ENCODE measurements at regions not wholly inside any gene's neighbourhood (a gene's known extent, or its start where the extent isn't known, plus 50 kb on each side); places are given as distances from the start of the nearest gene placed in this dataset.
"Not testable (repeated sequence)": the region's sequence is repeated elsewhere in the genome, so short reads cannot be mapped to it uniquely, and the experiment has no call there.

DNA sequence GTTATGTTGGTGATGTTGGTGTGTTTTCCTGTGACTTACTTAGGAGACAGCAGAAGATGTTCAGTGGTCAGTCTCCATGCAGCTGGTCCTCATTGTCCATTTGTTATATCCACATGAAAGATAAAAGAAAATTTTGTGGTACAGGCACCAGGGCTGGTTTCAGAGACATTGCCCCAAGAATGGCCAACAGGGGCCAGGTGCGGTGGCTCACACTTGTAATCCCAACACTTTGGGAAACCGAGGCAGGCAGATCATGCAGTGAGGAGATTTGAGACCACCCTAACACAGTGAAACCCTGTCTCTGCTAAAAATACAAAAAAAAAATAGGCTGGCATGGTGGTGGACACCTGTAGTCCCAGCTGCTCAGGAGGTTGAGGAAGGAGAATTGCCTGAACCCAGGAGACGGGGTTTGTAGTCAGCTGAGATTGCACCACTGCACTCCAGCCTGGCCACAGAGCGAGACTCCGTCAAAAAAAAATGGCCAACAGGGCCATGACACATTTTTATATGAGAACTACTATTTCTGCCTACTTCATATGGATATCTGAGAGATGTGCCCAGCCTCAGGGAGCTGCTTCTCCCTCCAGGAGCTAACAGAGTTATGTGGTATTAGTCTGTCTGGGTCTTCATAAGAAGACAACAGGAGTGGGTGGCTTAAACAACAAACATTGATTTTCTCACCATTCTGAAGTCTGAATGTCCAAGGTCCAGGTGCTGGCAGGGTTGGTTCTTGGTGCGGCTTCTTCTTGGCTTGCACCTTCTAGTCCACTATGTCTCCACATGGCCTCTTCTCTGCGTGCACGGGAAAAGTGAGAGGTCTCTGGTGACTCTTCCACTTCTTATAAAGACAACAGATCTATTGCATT is 821.7 kb downstream of the TMEM121 start:
- Mint-ChIP-seq H3K4me3 (no peak overlapping the region), H3K27ac (no peak overlapping the region), H3K9me3 (ENCODE audit: insufficient read depth) (no peaks in the 10 kb centered on the region), H3K36me3 (ENCODE audit: low read depth) (no peaks in the 10 kb centered on the region), H3K27me3 (ENCODE audit: low read depth) (peaks cover 39% of the 10 kb centered on the region), H3K4me1 (ENCODE audit: low read depth) (peaks cover 16% of the 10 kb centered on the region)
- ChIA-PET CTCF (interaction anchor here (1.2 to 5.3 kb wide), 9 partner anchors 9 to 285 kb away, joined by 3 to 36 read pairs (median 4); no protein-coding TSS in a partner anchor), POLR2A (no interaction called here)
- DNase-seq (no peak), ATAC-seq (no peak)

DNA sequence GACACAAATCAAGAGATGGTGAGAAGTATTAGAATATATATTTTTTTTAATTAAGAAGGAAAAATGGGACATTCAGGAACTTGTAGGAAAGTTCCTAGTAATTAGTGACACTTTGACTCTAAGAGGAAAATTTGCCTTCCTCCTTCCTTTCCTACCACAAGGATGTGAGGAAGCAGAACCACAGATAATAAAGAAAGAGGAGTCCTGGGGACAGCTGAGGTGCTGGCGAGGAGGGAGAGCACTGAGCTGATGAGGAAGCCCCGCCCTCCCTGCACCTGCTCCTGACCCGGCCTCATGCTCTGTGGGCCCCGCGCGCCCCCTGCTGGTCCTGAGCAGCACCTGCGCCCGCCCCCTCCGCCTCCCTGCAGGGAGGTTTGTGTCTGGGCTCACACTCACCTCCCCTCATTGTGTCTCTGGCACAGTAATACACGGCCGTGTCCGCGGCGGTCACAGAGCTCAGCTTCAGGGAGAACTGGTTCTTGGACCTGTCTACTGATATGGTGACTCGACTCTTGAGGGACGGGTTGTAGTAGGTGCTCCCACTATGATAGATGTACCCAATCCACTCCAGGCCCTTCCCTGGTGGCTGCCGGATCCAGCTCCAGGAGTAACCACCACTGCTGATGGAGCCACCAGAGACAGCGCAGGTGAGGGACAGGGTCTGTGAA is 822.6 kb downstream of the TMEM121 start:
- POLR2A ChIA-PET; H3K9me3 Mint-ChIP-seq (ENCODE audit: insufficient read depth); H3K27ac Mint-ChIP-seq; H3K4me3 Mint-ChIP-seq; H3K36me3 Mint-ChIP-seq (ENCODE audit: low read depth): not testable (repeated sequence)
- Mint-ChIP-seq H3K4me1 (ENCODE audit: low read depth) (peaks cover 16% of the 10 kb centered on the region), H3K27me3 (ENCODE audit: low read depth) (peaks cover 38% of the 10 kb centered on the region)
- ATAC-seq: peak; percentile 52
- peak; percentile 92 for DNase-seq
- CTCF ChIA-PET: interaction anchor here (0.7 to 5.3 kb wide), 7 partner anchors 16 to 76 kb away, joined by 3 to 36 read pairs (median 3); no protein-coding TSS in a partner anchor

DNA sequence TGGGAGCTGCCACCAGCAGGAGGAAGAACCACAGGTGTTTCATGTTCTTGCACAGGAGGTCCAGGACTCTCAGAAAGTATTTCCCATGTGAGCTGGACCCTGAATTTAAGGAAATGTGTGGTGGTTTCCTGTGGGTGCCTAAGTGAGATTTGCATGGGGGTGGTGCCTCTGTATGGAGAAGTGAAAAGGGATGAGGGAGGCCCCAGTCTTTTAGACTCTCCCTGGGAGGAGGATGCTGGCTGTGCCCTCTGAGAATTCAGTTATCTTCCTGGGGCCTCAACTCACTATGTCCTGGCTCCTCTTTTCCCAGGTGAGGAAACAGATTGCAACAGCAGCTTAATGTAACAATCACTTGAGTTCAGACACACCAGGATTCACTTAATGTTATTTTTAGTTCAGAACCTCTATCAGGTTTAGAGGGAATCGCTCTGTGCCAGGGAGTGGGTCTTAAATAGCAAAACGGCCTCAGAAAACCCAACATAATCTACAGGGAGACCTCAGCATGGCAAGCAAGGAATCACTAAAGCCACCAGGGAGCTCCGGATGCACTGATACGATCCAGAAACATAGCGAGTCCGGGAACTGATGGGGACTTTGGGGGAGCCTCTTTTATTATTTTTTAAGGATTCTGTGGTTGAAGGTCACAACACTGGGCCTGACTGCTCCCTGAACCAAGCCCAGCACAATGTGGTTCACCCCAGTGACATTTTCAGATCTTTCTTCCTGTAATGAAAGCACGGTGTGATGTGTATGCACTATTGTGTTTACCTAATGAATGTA is 823.5 kb downstream of the TMEM121 start:
- not testable (repeated sequence) for DNase-seq; H3K36me3 Mint-ChIP-seq (ENCODE audit: low read depth)

DNA sequence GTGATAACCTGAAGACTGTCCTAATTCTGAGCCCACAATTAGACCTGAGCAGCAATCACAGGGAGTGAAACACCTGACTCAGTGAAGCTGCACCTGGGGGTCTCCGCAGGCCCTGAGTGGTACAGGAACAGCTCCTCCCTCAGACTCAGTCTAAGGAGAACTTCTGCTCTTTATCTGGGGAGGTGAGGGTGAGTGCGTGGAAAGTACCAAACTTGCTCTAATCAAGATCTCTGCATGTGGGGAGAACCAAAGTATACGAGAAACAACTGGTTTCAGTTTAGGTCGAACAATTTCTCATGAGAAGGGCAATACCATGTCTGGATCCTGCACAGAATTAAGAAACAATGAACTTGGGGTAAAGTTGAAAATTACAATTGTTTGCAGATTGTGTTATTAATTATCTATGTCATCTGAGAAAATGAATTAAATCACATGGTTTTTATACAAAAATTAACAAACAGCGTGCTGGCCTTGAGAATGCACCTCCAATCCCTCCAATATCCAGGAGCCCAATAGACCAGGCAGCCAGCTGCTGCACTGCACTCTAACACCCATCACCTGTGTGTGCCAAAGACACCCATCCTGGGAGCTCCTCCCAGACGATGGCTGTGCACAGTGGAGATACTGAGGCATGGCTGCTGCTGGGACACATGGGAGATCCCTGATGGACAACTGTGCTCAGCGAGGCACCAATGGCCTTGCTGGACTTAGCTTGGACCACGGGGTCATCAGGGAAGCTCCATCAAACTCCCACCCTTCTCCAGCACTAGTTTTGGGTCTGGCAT is 828.8 kb downstream of the TMEM121 start:
- CTCF ChIA-PET: interaction anchor here (1.2 to 1.9 kb wide), 2 partner anchors 18 to 47 kb away, joined by 3 to 6 read pairs; no protein-coding TSS in a partner anchor
- H3K9me3 Mint-ChIP-seq (ENCODE audit: insufficient read depth); POLR2A ChIA-PET; H3K4me1 Mint-ChIP-seq (ENCODE audit: low read depth); H3K27ac Mint-ChIP-seq; H3K36me3 Mint-ChIP-seq (ENCODE audit: low read depth); H3K4me3 Mint-ChIP-seq; ATAC-seq; DNase-seq: not testable (repeated sequence)
- H3K27me3 Mint-ChIP-seq (ENCODE audit: low read depth): peaks cover 36% of the 10 kb centered on the region

More for the DNA sequence above, 823.5 kb downstream of the TMEM121 start:
- Mint-ChIP-seq H3K27me3 (ENCODE audit: low read depth) (peaks cover 42% of the 10 kb centered on the region), H3K4me1 (ENCODE audit: low read depth) (peaks cover 16% of the 10 kb centered on the region)
- H3K9me3 Mint-ChIP-seq (ENCODE audit: insufficient read depth); POLR2A ChIA-PET; H3K27ac Mint-ChIP-seq; H3K4me3 Mint-ChIP-seq; ATAC-seq: not testable (repeated sequence)
- CTCF ChIA-PET: interaction anchor here (0.7 to 5.3 kb wide), 5 partner anchors 23 to 77 kb away, joined by 3 to 36 read pairs (median 3); no protein-coding TSS in a partner anchor

DNA sequence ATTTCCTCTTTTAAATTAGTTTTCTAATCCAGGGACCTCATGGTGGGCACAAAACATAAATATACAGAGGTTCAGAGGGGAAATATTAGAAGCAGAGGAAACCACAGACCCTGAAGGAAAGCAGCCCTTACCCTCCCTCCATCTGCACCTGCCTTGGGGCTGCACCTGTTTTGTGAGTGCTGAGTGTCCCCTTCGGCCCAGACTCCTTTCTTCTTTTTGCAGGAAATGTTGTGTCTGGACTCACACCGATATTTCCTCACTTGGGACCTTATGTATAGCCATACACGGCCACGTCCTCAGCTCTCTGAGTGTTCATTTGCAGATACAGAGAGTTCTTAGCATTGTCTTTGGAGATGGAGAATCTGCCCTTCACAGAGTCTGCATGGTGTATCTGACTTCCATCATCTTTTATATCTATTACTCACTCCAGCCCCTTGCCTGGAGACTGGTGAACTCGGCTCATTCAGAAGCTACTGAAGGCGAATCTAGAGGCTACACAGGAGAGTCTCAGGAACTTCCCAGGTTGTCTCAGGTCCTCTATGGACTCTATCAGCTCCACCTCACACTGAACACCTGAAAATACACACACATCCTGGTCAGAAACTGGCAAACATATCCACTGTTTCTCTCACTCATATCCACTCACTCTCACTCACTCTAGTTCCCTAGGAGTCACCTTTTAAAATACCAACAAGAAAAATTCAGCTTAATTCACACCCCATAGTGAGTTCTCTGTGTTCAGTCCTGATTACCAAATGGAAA is 829.7 kb downstream of the TMEM121 start:
- H3K27ac Mint-ChIP-seq; DNase-seq; H3K4me1 Mint-ChIP-seq (ENCODE audit: low read depth); H3K9me3 Mint-ChIP-seq (ENCODE audit: insufficient read depth); H3K36me3 Mint-ChIP-seq (ENCODE audit: low read depth); H3K4me3 Mint-ChIP-seq; ATAC-seq; POLR2A ChIA-PET: not testable (repeated sequence)
- CTCF ChIA-PET: interaction anchor here (1.9 to 2.5 kb wide), 2 partner anchors 9 to 18 kb away, joined by 6 to 8 read pairs; no protein-coding TSS in a partner anchor
- peaks cover 35% of the 10 kb centered on the region for H3K27me3 Mint-ChIP-seq (ENCODE audit: low read depth)

DNA sequence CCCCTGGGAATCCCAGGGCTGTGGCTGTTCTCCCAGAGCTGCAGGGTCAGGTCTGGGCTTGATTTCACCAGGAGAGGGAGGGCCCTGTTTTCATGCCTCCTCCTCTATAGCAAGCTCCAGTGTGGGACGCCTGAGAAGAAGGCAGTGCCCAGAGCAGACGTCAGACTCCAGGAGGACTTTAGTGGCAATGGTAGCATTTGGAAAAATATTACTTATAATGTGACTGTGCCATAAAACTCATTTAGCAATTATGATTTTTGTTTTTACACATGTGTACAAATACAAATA is 830.2 kb downstream of the TMEM121 start:
- CTCF ChIA-PET: interaction anchor here (1.9 to 2.5 kb wide), 2 partner anchors 10 to 17 kb away, joined by 6 to 8 read pairs; no protein-coding TSS in a partner anchor
- POLR2A ChIA-PET: interaction anchor here (0.6 kb wide), 1 partner anchor 13 kb away, joined by 3 read pairs; no protein-coding TSS in a partner anchor
- not testable (repeated sequence) for H3K4me3 Mint-ChIP-seq; ATAC-seq; H3K36me3 Mint-ChIP-seq (ENCODE audit: low read depth); H3K4me1 Mint-ChIP-seq (ENCODE audit: low read depth); DNase-seq; H3K27ac Mint-ChIP-seq; H3K9me3 Mint-ChIP-seq (ENCODE audit: insufficient read depth)
- H3K27me3 Mint-ChIP-seq (ENCODE audit: low read depth): peaks cover 34% of the 10 kb centered on the region

DNA sequence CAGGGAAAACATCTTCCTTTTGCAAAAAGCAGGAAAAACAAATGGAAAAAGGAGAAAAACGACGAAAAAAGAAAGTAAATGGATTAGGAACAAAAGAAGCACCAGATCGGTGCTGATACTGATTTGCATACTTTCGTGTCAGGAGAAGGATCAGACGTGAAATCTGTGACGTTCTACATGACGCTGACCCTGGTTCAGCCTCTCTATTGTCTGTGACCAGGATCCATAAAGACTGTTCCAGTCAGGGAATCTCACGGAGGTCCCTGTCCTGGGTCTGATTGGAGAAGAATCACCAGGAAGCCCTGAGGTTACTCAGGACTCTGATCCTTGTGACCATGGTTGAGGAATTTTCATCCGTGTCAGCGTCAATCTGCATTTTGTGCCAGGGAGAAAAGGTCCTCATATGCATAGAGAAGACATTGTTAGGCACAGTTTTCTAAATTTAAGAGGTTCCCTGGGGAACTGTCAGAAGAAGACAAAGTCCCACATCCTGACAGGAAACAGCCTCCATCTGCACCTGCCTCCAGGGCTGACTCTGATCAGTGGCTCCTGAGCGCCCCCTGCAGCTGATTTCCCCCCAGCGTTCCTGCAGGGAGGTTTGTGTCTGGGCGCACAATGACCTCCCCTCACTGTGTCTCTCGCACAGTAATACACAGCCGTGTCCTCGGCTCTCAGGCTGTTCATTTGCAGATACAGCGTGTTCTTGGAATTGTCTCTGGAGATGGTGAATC is 832.9 kb downstream of the TMEM121 start:
- H3K4me3 Mint-ChIP-seq; H3K9me3 Mint-ChIP-seq (ENCODE audit: insufficient read depth); POLR2A ChIA-PET: not testable (repeated sequence)

DNA sequence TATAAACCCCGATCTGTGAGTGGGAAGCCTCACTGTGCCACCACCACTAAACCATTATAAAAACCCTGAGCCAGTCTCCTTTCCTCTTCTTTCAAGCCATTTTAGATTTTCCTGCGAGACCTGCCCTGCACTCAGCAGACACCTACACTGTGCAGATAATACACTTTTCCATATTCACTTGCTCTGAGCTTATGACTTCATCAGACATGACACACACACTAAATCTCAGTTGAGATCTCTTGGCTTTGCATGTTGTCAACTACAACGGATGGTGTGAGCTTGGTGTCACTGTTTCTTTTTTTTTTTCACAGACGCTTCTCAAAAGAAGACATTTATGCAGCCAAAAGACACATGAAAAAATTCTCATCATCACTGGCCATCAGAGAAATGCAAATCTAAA is 839.0 kb downstream of the TMEM121 start:
- H3K27ac Mint-ChIP-seq; H3K4me1 Mint-ChIP-seq (ENCODE audit: low read depth): not testable (repeated sequence)
- H3K27me3 Mint-ChIP-seq (ENCODE audit: low read depth): peaks cover 16% of the 10 kb centered on the region

More for the DNA sequence above, 832.9 kb downstream of the TMEM121 start:
- CTCF ChIA-PET; H3K4me1 Mint-ChIP-seq (ENCODE audit: low read depth); H3K36me3 Mint-ChIP-seq (ENCODE audit: low read depth); H3K27ac Mint-ChIP-seq: not testable (repeated sequence)
- peak; percentile 67 for DNase-seq
- ATAC-seq: peak; percentile 15
- peaks cover 25% of the 10 kb centered on the region for H3K27me3 Mint-ChIP-seq (ENCODE audit: low read depth)

DNA sequence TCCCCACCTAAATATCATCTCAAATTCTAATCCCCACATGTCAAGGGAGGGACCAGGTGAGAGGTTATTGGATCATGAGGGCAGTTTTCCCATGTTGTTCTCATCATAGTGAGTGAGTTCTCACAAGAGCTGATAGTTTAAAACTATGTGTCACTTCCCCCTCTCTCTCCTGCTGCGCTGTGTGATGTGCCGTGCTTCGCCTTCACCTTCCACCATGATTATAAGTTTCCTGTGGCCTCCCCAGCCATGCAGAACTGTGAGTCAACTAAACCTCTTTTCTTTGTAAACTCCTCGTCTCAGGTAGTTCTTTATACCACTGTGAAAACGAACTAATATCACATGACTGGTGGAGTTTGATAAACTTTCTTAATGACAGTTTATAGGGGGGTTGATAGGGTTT is 839.5 kb downstream of the TMEM121 start:
- H3K27me3 Mint-ChIP-seq (ENCODE audit: low read depth): peaks cover 19% of the 10 kb centered on the region
- H3K27ac Mint-ChIP-seq; DNase-seq; H3K4me3 Mint-ChIP-seq; POLR2A ChIA-PET; H3K9me3 Mint-ChIP-seq (ENCODE audit: insufficient read depth); H3K36me3 Mint-ChIP-seq (ENCODE audit: low read depth); H3K4me1 Mint-ChIP-seq (ENCODE audit: low read depth); ATAC-seq; CTCF ChIA-PET: not testable (repeated sequence)

More for the DNA sequence above, 839.0 kb downstream of the TMEM121 start:
- POLR2A ChIA-PET; H3K4me3 Mint-ChIP-seq; DNase-seq; ATAC-seq; H3K9me3 Mint-ChIP-seq (ENCODE audit: insufficient read depth); H3K36me3 Mint-ChIP-seq (ENCODE audit: low read depth): not testable (repeated sequence)
- CTCF ChIA-PET: interaction anchor here (1.0 kb wide), 1 partner anchor 52 kb away, joined by 4 read pairs; no protein-coding TSS in a partner anchor

DNA sequence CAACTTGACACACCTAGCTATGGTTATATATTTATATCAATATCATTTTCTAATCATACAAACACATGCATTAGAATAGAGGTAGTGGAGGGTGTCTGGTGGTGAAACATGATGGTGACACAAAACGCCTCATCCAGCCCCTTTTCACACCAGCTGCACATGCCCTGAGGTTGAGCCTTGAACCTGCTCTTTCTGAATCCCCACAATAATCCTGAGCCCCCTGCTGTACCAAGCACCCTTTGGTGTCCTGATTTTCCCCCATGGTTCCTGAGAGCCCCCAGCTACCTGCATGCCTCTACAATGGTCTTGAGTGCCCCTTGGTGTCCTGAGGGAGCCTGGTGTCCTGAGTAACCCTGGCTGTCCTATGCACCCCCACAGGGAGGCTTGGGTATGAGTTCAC is 840.6 kb downstream of the TMEM121 start:
- H3K4me3 Mint-ChIP-seq; H3K4me1 Mint-ChIP-seq (ENCODE audit: low read depth); ATAC-seq; CTCF ChIA-PET; H3K9me3 Mint-ChIP-seq (ENCODE audit: insufficient read depth); H3K27ac Mint-ChIP-seq; POLR2A ChIA-PET; DNase-seq; H3K36me3 Mint-ChIP-seq (ENCODE audit: low read depth): not testable (repeated sequence)
- H3K27me3 Mint-ChIP-seq (ENCODE audit: low read depth): peaks cover 20% of the 10 kb centered on the region

Data from activated CD8-positive, alpha-beta T cell treated with anti-CD3 and anti-CD28 coated beads, Interleukin-2, amount 10 ng/mL, durations not matched to agents 7 days and 5 days (primary cell).